Fibroblast of skin of scalp (primary cell): ENCODE measurements at regions not wholly inside any gene's neighbourhood (a gene's known extent, or its start where the extent isn't known, plus 50 kb on each side); places are given as distances from the start of the nearest gene placed in this dataset.

Experiments
- DNase-seq: peaks from one replicate; pipeline ENCODE4 v3.0.0-alpha.2; 2013

DNA sequence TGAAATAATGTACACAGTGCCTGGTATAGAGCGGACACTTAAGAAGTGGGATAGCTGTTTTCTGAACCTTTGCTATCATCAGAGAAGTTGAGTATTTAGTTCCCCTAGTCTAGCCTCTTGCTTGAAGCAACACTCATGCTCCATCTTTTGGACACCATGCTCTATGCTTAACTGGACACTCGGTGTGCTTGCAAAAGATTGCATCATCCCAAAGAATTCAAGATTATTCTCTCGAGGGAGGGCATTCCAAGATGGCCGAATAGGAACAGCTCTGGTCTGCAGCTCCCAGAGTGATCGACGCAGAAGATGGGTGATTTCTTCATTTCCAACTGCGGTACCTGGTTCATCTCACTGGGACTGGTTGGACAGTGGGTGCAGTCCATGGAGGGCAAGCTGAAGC lies 143.9 kb upstream of the FSHR start:
- peak; percentile 11 for DNase-seq

- DNase-seq, result no peak
These were observed 142.0 kb upstream of the FSHR start for GRCh38 chr2:49296107-49296867.

DNA sequence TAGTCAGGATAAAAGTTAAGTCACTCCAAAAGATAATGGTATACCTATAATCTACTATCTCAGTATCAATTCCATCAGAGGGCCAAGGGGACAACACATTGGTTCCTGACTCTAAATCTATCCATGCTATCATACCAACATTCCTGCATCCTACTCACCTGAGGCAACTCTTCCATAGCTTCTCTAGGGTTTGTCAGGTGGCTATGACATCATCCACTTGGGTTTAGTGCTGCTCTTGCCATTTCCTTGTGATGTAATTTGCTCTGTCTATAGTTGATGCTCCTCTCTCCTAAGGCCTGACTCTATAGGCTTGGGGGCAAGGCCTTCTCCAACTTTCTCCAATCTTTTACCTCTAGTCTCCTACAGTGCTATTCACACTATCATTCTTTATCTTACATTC lies 139.9 kb upstream of the FSHR start:
- DNase-seq, result no peak

GRCh38 chr2:49291619-49292018 lies 137.3 kb upstream of the FSHR start:
- no peak for DNase-seq

DNA sequence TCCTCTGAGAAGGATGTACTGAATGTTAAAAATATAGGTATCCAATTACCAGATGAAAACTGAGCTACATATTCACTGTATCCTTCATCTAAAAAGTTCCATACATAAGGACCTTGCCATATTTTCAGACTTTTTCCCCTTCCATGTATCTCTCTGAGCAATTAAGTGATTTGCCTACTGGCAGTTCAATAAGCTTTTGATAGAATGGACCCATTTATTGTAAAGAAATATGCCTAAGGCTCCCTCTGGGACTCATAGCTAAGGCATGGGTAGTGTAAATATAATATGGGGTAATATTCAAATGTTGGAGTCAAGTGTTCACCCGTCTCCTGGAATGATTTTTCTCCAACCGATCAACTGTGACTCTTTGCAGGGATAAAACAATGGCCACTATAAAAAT lies 135.4 kb upstream of the FSHR start:
- DNase-seq, result no peak

DNA sequence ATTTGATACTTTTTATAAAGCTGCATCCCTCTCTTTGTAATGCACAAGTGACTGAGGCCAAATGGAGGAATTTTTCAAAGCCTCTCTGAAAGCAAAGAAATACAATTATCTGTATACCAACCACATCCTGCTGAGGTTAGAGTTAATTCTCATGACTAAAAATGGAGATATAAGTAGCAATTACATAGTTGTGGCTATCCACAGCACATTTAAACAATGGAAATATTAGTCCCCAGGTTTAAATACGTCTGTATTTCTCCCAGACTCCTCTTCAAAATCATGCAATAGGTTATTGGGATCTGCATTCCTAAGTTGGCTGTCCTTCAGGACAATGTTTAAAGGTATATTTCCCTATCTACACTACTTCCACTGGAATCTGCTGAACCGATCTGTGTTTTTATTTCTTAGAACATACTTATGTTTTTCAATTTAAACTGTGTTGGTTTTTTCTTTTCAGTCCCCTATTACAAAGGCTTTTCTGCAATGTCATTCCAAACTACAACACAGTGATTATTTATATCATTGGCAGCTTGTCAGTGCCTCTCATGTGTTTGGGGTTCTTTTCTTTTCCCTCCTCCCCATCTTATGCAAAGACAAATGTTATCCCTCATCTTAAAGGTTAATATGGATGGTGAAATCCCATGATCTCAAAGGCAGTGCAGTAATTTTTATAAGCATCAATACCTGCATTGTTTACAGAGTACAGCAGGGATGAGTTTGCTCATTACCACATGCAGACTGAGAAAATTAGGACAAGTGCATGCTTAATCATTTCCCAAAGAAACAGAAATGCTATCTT lies 134.8 kb upstream of the FSHR start:
- peak; percentile 27 for DNase-seq

DNA sequence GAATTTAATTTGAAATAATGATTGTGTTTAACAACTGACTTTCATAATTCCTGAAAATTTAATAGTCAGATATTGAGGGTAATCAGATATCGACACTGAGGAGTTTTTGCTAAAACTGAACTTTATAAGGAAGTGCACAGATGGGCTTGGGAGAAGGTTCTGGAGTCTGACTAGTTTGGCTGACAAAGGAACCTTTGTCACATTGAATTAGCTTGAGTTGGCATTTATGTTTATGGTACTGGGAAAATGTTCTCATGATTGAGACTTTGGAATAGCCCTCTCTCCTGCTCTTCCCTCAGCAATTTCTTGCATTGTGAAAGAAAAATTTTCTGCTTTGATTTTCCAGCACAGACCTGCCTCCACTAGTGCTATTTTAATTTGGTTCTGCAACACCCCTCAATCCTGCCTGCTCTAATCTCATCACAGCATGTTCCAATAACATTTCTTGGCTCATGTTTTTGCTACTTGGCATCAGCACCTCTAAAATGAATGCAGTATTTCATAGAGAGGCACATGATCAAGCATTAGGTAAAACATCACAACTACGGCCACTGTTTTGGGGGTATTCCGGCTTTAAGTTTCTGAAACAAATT lies 133.9 kb upstream of the FSHR start:
- DNase-seq, result no peak

DNA sequence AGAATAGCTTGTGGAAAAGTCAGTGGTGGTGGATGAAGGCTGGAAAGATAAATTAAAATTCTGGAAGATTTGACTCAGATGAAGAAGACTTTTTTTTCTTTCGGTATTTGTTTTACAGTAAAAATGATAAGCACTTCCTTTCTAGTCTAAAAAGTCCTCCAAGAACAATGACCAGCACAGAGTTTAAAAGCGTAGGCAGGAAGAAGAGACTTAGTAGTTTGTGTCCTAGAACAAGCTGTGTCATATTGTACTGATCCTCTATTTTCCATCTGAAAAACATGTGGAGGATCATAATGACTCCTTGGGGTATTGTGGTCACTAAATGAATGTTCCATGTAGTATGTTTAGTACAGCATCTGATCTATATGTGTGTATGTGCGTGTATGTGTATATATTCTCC lies 132.4 kb upstream of the FSHR start:
- DNase-seq, result peak; percentile 4

GRCh38 chr2:49286045-49286444 lies 131.7 kb upstream of the FSHR start:
- DNase-seq, result no peak

DNA sequence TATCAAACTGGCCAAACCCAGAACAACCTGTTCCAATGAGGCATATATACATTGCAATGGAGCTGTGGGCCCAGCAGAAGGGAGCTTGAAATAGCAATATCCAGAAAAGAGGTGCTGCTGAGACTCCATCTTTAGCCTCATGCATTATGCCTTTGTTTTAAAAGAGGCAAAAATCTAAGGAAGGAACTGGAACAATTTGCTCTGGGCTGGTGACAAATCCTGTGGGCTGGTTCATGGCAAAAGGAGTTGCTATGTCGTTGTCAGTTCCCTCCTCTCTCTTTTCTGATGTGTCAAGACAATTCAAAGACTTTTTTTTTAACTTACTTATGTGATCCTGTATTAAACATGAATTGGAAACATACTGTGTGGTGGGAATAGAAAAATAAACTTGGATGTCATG lies 124.2 kb upstream of the FSHR start:
- DNase-seq, result no peak

DNA sequence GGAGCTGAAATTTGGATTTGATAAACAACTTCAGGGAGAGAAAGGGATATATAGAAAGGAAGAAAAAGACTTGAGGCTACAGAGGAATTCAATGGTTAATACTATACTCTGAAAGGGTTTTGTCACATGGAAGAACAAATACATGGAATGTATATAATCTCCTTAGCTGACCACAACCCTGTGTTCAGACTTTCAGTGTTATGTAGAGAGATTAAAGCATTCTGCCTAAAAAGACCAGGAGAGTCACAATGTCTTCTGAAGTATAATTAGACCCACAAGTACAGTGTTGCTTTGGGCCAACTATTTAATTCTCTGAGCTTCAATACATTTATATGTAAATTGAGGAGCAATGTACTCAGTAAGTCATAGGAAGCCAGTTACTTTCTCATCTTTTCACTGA lies 123.8 kb upstream of the FSHR start:
- no peak for DNase-seq

DNA sequence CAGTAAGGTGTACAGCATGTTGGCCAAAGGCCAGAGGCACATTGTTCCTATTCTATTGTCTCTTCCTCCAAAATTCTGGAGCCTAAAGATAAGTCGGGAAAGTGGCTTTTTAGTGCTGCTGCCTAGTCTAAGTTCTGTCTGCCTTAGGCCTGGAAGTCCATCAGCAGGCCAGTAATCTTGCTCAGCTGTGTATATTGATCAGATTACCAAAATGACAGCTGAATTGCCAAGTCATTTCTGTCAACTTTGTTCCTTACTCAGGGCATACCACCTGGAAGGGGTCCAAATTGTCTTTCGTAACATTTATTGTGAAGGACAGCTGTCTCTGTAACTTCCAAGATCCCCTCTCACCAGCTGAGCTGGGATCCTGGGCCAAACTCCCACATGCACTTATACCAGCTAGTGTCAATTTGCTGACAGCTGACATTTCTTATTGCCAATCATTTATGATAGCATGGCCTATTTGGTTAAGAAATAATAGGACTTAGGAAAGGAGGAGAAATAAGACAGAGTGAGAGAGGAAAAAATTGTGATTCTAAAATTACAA lies 116.8 kb upstream of the FSHR start:
- no peak for DNase-seq

GRCh38 chr2:49270091-49270490 lies 115.8 kb upstream of the FSHR start:
- DNase-seq, result no peak

DNA sequence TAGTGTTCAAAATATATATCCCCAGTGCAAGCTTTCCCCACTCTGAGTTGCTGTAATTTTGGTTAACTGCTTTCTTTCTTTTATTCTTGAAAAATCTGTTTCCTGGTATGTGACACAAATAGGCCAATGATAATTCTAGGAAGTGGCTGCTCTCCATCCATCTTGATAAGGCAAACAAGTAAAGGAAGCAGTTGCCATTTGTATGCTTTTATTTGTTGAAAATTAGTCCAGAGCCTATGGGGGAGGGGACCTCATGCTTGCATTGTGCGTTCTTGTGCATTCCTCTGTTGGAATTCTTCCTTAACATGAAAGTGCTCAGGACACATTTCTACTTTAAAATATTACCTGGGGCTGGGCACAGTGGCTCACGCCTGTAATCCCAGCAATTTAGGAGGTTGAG lies 111.2 kb upstream of the FSHR start:
- DNase-seq, result no peak

DNA sequence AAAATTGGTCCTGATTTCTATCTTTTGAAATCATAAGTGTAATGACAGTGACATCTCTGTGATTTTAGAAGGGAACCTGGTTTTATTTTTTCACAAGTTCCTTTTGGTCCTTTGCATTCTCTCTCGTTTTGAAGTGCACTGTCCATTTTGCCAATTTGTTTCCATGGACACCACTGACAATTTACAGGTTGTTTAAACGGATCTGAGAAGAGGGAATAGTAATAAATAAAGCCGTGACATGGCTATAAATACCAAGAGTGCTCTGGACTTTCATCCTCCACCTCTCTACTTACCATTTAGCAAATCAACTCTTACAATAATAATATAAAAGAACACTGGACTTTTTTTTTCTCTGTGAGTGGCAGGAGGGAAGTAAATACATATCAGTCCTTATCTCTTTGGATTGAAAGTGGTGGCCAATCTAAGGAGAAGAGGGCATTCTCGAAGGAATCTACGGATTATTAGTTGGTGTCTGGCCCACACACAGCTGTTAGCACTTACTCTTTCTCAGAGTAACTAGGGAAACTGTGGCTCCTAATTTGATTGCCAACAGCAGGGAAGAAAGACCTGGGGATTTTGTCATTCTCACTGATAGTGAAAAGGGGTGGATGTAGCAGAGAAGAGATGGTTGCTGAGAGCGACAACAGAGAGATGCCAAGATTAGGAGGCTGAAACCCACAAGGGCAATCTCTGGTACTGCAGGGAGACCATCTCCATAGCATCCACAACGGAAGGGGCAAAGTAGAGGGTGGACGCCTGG lies 108.7 kb upstream of the FSHR start:
- DNase-seq, result no peak

DNA sequence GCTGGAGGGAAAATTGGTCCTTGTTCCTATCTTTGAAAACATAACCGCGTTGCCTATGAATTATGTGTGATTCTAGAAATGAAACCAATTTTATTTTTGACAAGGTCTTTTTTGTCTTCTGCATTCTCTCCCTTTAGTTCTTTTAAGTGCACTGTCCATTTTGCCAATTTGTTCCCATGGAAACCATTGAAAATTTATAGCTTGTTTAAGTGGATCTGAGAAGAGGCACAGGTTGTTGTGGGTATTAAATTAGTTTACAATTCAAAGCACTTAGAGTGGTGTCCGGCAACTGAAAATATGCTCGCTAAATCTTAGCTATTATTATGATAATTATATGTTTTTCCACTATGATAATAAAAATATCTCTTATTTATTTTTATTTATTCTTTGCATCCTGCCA lies 107.5 kb upstream of the FSHR start:
- DNase-seq, result no peak

DNA sequence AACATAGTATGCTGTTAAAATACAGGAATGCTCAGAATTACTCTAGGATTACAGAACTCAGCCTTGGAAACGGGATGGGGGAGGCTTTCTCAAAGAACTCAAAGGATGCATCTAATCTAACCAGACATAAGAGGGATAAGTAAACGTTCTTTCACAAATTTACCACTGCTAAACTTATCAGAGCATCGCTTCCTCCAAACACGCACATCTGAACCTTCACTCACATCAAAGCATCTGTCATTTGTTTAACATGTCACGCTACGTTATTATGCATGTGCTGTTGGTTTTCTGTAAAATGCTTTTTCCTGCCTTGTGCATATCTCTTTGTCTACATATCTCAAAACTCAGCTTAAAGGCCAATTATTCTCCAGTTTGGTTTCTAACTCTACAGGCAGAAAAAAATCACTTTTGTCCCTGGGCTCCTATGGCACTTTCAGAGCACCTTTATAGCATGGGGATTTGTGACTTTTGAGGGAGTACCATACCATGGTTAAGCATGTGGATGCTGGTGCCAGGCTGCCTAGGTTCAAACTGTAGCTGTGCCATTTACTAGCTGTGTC lies 106.7 kb upstream of the FSHR start:
- DNase-seq, result no peak

DNA sequence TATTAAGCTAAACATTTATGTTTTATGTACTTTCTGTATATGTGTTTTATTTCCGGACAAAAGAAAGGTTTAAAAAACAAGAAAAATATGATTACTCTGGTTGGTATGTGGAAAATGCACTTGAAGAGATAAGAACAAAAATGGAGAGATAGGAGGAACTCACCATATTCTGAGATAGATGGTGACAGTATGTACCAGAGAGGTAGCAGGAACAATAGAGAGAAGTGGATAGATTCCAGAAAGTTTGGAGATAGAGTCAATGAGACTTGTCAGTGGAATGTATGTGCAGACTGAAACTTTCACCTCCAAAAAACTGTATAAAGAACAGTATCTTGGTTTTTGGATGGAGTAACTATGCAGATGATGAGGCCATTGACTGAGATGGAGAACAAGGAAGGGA lies 105.6 kb upstream of the FSHR start:
- no peak for DNase-seq

DNA sequence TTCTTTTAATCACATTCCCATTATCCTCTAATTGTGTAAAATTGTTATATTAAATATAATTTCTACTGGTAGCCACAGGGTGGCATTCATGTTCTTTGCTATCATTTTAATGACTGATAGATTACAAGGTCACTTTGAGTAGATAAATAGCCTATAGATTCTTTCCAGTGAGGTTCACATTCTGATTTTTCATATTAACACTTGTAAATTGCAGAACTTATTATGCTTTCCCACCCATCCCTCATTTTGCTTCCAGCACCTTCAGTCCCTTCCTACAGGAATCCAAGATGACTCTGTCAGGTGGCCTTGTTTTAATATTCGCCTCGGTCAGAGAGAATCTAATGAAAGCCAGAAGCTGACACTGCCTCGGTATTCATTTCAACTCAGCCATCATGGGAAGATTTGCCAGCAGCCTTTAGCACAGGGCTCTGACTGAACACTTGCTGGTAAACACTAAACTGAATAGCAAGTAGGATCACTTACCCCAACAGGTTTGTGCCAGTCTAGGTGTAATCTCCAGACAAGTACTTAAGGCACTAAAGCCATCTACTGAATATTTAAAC lies 101.2 kb upstream of the FSHR start:
- peak; percentile 26 for DNase-seq

- DNase-seq, result no peak
These were observed 100.1 kb upstream of the FSHR start for GRCh38 chr2:49254401-49254800.

- peak; percentile 94 for DNase-seq
These were observed 97.5 kb upstream of the FSHR start for GRCh38 chr2:49251766-49252165.

- DNase-seq, result no peak
These were observed 96.9 kb upstream of the FSHR start for GRCh38 chr2:49251251-49251650.
